NB4 (cell line): ENCODE measurements at regions not wholly inside any gene's neighbourhood (a gene's known extent, or its start where the extent isn't known, plus 50 kb on each side); places are given as distances from the start of the nearest gene placed in this dataset.

Experiments
- DNase-seq: peaks from one replicate; pipeline ENCODE4 v3.0.0; 2010; ENCODE audit warnings: low read depth
- H3K4me3 ChIP-seq: one replicate; pipeline ENCODE4 v1.5.1; 2011; ENCODE audit warnings: mild to moderate bottlenecking, low read depth, low read length, moderate library complexity
- MYC ChIP-seq: IDR thresholded peaks from 2 replicates; pipeline ENCODE4 v1.6.1; 2011; ENCODE audit warnings: low read depth, low read length
- POLR2A ChIP-seq: IDR thresholded peaks from 2 replicates; pipeline ENCODE4 v1.6.1; 2011; ENCODE audit warnings: mild to moderate bottlenecking; ENCODE audit not compliant: insufficient read length; ENCODE audit errors: extremely low read depth
- TF ChIP-seq, protein P1 (sequence below): IDR thresholded peaks from 2 replicates; pipeline ENCODE4 v1.6.1; 2011; ENCODE audit warnings: low read depth, low read length
- TF ChIP-seq, protein P2 (sequence below): IDR thresholded peaks from one replicate; pipeline ENCODE4 v1.5.1; 2012; ENCODE audit warnings: low read depth, low read length

DNA sequence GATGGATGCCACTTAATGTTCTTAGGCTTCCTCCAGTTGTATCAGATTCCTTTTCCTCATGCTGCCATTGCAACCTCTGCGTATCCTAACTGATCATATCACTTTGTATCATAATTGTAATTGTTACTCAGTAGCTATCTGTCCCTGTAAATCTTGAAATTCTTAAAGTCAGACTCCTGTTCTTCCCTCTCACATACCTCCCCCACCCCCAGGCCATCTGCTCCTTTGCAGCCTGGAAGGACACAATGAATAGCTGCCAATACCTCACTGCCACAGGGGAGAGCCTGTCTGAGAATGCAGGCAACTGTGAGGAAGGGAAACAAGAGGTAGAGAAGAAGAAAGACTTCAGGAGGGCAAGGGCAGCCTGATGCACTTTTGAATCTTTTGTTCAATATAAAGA lies 228.5 kb downstream of the ENC1 start:
- DNase-seq: no peak
- no peak overlapping the region for H3K4me3 ChIP-seq
- TF ChIP-seq, protein P1, sequence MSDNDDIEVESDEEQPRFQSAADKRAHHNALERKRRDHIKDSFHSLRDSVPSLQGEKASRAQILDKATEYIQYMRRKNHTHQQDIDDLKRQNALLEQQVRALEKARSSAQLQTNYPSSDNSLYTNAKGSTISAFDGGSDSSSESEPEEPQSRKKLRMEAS: no peak
- no peak for TF ChIP-seq MYC
- no peak for TF ChIP-seq POLR2A
- TF ChIP-seq, protein P2, sequence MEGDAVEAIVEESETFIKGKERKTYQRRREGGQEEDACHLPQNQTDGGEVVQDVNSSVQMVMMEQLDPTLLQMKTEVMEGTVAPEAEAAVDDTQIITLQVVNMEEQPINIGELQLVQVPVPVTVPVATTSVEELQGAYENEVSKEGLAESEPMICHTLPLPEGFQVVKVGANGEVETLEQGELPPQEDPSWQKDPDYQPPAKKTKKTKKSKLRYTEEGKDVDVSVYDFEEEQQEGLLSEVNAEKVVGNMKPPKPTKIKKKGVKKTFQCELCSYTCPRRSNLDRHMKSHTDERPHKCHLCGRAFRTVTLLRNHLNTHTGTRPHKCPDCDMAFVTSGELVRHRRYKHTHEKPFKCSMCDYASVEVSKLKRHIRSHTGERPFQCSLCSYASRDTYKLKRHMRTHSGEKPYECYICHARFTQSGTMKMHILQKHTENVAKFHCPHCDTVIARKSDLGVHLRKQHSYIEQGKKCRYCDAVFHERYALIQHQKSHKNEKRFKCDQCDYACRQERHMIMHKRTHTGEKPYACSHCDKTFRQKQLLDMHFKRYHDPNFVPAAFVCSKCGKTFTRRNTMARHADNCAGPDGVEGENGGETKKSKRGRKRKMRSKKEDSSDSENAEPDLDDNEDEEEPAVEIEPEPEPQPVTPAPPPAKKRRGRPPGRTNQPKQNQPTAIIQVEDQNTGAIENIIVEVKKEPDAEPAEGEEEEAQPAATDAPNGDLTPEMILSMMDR: no peak

DNA sequence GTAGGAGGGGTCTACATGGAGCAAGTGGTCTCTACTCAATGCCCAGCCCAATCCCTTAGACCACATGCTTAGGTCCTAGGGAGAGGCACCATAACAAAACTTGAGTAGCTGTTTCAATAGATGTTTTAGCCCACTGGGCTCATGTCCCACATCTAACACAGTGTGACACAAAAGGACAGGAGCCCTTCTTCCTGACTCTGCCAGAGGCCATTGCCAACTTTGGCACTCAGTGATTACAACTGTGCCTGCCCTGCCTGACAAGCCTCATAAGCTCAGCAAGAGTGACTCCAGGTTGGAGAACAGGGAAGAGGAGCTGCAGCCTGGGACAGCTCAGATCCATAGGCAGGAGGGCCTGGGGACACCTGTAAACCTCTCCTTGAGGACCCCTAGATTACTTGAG lies 230.8 kb downstream of the ENC1 start:
- TF ChIP-seq POLR2A (no peak), MYC (no peak)
- TF ChIP-seq, protein P2: no peak
- TF ChIP-seq, protein P1: no peak
- DNase-seq: no peak
- H3K4me3 ChIP-seq: no peak overlapping the region

DNA sequence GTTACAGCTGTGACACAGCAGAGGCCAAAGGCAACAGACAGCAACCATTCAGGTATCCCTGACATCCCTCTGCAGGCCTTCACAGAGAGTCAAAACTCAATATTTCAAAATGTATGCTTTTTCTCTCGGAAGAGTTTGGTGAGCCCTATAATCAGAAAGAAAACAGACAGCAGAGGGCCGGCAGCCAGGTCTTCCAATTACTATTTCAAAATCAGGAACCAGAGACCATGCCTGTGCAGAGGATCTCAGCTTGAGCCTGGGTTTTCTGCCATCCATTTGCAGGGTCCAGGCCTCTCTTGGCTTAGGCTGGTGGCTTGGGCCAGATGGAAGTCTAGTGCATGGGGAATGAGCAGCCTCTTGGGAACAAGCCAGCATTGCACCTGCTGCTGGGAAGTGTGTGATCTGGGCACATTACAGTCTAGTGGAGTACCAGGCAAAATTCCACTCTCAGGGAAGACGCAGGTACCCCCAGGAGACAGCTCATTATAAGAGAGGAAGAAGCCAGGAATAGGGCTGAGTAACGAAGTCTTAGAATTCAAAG lies 231.3 kb downstream of the ENC1 start:
- no peak overlapping the region for H3K4me3 ChIP-seq
- no peak for DNase-seq
- TF ChIP-seq, protein P2: no peak
- TF ChIP-seq MYC (no peak), POLR2A (no peak)
- TF ChIP-seq, protein P1: no peak

DNA sequence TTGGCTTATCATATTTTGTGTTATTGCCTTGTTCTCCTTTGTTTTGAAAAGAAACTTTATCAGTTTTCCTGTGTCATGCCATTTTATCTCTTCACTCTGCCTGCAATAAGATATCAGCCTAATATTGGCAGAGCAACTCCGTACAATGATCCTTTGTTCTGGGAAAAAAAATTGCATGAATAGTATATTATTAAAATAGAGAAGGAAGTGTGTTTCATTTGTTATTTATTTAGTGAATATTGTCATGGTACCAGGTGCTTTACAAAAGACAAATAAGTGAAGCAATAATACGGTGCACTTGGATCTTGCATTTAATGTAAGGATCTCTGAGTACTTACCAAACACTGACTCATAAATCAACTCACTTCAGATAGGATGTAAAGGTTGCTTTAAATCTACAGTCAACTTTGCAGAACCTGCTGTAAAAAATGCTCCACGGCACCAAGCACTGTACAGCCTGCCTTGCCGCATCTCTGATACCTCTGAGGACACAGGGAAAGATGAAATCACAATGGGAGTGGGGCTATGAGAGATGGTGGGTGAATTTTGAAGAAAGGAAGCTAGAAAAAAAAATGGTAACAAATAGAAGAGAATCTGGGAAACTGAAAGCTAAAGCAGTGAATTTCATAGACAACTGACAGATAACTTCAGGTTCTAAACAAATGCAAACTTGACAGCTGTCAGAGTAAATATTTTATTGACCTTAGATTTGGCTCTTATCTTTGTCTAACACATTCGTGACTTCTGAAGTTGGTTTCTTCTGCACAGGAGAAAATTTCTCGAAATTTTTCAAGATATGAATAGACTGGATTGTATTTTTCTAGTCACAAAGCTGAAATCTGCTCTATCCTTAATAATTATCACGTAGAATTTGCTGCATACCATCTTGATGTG lies 232.1 kb downstream of the ENC1 start:
- H3K4me3 ChIP-seq: no peak overlapping the region
- TF ChIP-seq, protein P1: no peak
- TF ChIP-seq POLR2A (no peak), MYC (no peak)
- TF ChIP-seq, protein P2: no peak

DNA sequence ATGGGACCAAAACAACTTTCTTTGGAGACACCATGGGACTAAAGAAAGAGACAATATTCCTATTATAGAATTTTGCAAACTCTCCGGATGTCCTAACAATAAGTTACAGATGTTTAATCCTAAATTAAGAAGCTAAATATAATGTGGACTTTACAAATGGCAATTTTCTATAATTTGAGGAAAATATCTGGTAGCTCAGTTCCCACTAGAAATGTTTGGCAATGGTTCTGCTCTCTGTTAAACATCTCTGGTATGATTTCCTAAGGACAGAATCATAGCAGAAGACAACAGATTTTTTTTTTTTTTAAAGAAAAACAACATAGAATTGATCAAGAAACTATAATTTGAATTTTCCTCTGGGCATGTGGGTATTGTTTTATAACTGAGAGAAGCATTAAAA lies 232.8 kb downstream of the ENC1 start:
- TF ChIP-seq, protein P2: no peak
- TF ChIP-seq, protein P1: no peak
- TF ChIP-seq POLR2A: no peak
- no peak for TF ChIP-seq MYC
- DNase-seq: no peak
- H3K4me3 ChIP-seq: no peak overlapping the region

More for the DNA sequence above, 232.1 kb downstream of the ENC1 start:
- no peak for DNase-seq
